HG03280 (cell line): ENCODE measurements at regions not wholly inside any gene's neighbourhood (a gene's known extent, or its start where the extent isn't known, plus 50 kb on each side); places are given as distances from the start of the nearest gene placed in this dataset.

Source experiments
- ATAC-seq: cut with Tn5 transposase; IDR thresholded peaks from one replicate; pipeline ENCODE4 v1.9.1; 2021; ENCODE audit warnings: mild to moderate bottlenecking, moderate library complexity; ENCODE audit not compliant: unreplicated experiment

DNA sequence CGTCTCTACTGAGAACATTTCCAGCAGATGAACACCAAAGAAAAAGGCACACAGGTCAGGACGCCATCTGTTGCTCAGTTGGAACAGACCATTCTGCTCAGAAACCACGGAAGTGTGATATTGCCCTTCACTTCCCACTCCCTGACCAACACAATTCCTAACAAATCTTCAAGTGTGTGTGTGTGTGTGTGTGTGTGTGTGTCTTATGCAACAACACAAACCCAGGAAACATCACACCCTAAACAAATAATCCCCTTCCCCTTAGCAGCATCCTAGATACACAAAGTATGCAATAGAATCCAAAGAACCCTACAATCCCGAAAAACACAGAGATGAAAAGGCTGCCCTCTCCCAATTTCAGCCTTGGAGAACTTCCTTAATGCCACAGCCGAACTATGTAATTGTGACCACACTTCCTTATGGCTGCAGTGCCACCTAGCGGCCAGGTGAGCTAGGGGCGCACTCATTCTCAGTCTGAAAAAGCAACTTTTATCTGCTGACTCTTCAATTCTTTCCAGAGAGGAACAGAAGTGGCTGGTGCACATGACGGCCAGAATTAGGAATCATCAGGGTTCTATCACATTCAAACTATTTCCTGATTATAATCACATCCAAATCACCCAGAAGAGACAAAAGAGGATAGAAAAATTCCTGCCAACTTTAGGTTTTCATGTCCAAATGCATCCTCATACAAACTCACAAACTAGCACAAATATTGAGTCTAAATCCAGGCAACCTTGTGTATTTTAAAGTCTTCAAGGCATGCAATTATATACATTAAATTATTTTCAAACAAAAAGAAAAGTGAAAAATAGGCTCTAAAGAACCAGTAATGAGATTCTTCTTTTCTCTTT lies 164.9 kb downstream of the DHX15 start:
- ATAC-seq, result no peak

DNA sequence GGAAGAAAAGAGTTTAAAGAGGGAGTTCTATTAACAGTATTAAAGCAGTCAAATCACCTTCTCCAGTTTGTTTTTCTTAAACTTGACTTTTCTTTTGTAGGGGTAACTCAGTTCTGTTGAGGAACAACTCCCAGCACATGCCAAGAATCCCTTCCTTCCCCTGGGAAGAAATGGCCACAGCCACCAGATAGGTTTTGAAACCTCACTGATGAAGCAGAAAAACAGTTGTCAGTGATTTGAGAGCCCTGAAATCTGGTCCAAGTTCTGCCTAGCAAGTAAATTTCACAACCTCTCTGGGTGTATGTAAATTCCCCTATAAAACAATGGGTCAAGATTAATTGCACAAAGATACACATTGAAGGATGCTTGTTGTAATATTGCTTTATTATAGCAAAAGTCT lies 167.1 kb downstream of the DHX15 start:
- ATAC-seq, result no peak

DNA sequence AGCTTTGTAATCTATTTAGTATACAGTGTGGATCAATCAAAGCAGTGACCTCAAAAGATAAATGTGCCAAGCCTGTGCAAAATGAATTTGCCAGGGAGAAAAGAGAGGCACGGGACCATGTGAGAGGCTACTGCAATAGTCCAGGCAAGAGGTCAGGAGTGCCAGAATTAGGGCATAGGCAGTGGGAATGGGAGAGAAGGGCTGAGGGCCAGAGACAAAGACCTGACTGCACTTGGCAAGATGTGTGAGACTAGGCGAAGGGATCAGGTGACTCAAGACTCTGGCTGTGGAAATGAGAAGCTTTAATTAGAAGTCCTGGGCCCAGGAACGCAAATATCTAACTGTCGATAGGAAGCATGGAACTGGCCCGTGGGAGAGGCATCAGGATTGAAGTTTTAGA lies 168.1 kb downstream of the DHX15 start:
- no peak for ATAC-seq

- ATAC-seq, result no peak
Measured at GRCh38 chr4:24413311-24413784, 171.0 kb downstream of the DHX15 start.

DNA sequence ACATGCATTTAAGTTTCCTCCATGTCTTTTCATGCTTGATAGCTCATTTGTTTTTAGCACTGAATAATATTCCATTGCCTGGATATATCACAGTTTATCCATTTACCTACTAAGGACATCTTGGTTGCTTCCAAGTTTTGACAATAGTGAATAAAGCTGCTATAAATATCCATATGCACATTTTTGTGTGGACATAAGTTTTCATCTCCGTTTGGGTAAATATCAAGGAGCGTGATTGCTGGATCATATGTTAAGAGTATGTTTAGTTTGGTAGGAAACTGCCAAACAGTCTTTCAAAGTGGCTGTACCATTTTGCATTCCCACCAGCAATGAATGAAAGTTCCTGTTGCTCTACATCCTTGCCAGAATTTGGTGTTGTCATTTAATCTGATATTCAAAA lies 172.5 kb downstream of the DHX15 start:
- no peak for ATAC-seq

GRCh38 chr4:24411299-24411698 lies 173.1 kb downstream of the DHX15 start:
- no peak for ATAC-seq

DNA sequence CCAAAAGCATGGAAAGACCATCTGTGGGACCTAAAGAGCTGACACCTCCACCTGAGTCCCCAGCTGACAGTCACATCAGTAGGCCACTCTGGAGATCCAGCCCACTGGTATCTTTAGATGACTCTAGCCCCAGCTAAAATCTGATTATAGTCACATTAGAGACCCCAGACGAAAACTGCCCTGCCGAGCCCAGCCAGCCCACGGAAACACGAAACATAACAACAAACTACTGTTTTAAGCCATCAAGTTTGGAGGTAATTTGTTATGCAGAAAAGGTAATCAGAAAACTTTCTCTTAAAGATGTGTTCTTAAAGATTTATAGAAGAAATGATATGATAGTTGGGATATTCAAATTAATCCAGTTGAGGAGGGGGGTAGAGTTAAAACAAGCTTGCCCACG lies 175.7 kb downstream of the DHX15 start:
- no peak for ATAC-seq

DNA sequence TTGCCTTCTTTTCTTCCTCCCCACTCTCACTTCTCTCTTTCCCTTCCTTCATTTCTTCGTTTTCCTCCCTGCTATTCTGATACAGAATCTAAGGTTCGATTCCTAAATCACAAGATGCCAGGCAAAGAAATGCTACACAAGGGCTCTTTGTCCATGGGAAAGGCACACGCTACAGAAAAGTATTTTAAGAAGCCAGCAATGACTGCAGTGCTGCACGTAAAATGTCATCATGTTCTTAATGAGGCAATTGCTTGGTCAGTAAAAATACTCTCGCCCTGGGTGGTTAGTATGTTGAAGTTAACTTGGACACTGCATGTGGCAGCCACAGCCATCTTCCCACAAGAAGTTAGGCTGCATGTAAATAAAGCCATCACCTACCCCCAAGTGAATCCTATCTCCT lies 178.4 kb downstream of the DHX15 start:
- no peak for ATAC-seq

DNA sequence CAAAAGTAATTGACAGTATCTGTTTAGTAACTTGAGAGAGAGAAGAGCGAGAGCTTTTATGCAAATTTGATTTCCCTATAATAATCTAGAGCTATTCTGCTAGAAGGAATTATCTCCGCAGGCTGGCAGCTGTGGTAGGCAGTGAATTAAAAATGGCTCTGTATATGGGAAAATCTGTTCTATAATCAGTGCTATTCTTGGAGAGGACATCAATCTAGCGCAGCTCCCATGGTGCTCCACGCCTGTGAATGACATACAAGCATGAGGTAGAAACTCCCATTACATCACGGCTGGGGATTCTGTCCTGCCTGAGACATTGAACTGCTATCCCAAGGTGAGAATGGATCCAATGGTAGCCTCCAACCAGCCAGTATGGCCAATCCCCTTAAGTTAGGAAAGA lies 179.0 kb downstream of the DHX15 start:
- ATAC-seq, result no peak

GRCh38 chr4:24404281-24404680 lies 180.1 kb downstream of the DHX15 start:
- ATAC-seq, result no peak

DNA sequence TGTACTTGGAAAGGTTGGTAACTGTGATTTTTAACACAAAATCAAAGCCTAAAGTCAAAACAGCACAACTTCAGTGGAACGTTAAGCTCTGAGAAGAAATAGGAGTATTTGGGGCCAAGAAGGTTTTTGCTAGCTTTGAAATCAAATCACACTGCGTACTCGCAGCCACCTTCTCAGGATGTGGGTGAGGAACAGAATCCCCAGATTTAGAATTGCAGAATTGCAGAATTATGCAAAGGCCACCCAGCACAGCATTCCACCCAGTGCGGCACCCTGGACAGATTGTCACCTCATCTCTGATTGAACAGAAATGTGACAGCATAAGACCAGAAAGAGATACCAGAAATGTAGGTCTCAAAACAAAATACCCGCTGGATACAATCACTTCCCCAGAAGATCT lies 181.1 kb downstream of the DHX15 start:
- no peak for ATAC-seq

- ATAC-seq, result no peak
Measured at GRCh38 chr4:24400537-24400936, 183.8 kb downstream of the DHX15 start.

- ATAC-seq, result no peak
Measured at GRCh38 chr4:24396988-24397387, 187.4 kb downstream of the DHX15 start.

DNA sequence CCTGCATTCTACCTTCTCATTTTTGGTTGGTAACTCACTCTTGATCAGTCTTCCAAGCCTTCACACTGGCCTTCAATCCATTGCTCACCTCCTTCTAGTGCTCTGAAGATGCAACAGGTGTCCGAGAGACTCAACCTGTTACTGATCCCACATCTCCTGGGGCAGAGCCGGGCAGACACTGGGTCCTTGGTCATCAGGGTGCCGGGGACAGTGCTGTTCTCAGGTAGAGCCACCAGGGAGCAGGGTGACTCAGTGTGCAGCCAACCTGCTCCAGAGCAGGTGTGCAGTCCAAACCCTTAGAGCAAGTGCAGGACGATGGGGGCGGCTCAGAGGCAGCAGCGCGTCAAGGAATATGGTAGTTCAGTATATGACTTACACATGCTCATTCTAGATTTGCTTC lies 188.4 kb downstream of the DHX15 start:
- ATAC-seq, result no peak

DNA sequence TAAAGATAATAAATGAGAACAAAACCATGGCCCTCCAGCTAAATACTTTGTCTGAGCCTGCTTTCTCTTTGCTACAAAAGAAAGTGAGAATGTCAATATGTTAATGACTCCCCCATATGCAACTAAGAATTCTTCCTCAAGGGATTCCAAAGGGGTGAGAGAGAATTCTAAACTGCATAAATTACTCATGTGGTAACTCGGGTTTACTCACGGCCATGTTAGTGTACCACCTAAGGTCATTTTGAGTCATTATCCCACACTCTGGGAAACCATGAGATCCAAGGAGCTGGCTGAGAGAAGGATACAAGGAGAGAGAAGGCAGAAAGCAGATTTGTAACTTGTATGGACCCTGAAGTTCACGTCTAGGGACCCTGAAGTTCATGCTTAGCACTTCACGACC lies 190.3 kb downstream of the DHX15 start:
- ATAC-seq, result no peak

- ATAC-seq, result no peak
Measured at GRCh38 chr4:24392613-24393012, 191.7 kb downstream of the DHX15 start.

DNA sequence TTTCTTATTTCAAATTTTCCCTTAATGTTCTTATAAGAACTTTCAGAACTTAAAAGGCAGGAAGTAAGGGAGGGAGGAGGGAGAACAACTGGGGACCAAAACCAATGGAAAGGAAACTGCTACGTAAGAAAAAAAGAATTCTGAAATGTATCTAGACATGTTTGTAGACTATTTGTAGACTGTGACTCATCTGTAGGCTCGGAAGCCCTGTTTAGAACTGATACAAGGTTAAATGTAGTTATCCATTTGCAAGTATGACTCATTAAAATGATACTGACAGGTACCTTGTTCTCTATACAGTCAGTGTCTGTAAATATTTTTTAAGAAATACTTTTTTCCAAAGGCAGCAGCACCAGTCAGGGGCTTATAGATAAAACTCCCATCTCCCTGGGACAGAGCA lies 202.0 kb downstream of the DHX15 start:
- ATAC-seq, result peak; percentile 72

- ATAC-seq, result no peak
Measured at GRCh38 chr4:24380957-24381665, 203.2 kb downstream of the DHX15 start.

GRCh38 chr4:24373704-24374103 lies 210.7 kb downstream of the DHX15 start:
- no peak for ATAC-seq

- no peak for ATAC-seq
Measured at GRCh38 chr4:24372881-24373280, 211.5 kb downstream of the DHX15 start.

GRCh38 chr4:24372341-24372740 lies 212.0 kb downstream of the DHX15 start:
- ATAC-seq, result no peak

GRCh38 chr4:24370421-24370820 lies 213.9 kb downstream of the DHX15 start:
- no peak for ATAC-seq
